HG03159 (cell line): ENCODE measurements at regions not wholly inside any gene's neighbourhood (a gene's known extent, or its start where the extent isn't known, plus 50 kb on each side); places are given as distances from the start of the nearest gene placed in this dataset.
A peak's percentile ranks its signal among the peaks of the same experiment; 100 is the strongest.

Experiments
- ATAC-seq: cut with Tn5 transposase; IDR thresholded peaks from one replicate; pipeline ENCODE4 v1.9.1; 2021; ENCODE audit warnings: mild to moderate bottlenecking, moderate library complexity; ENCODE audit not compliant: unreplicated experiment

DNA sequence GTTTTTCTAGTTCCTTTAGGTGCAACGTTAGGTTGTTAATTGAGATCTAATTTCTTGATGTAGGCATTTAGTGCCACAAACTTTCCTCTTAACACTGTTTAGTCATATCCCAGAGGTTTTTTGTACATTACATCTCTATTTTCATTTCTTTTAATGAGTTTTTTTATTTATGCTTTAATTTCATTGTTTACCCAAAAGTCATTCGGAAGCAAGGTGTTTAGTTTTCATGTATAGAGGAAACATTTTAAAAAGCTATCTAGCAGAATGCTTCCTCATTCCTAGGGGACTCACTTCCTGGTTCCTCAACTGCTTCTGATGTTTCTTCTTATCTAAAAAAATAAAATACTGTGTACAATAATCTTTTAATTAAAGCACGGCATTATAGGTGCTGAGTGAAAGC is 307.2 kb upstream of the CAMK1G start:
- no peak for ATAC-seq

DNA sequence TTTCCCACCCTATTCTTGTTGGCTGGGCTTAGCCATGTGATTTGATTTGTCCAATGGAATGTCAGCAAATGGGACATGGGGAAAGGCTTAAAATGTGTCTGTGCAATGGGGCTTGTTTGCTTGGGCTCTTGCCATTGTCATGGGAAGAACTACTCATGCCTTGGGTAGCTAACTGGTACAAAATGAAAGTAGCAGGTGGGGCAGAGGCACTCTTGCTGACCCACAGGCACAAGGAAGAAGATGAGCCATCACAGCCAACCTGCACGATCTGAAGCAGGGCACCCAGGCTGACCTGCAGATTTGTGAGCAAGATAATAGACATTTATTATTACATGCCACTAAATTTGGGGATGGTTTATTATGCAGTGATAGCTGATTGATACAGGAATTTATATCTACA is 305.9 kb upstream of the CAMK1G start:
- no peak for ATAC-seq

DNA sequence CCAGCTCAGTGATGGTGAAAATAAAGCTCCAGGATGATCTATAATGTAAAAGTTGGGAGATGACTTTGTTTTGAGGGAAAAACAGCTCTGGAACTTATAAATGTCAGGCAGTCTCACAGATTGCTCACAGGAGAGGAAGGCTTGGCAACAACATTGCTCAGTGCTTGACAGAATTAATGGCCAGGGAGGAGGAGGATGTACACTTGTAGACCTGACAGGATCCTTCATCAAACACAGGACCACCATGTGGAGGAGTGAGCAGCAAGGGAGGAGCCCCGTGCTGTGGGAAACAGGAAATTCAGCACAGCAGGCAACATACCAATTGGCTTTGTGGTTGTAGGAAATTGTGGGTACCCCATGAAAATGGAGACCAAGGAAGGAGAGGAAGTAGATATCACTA is 291.8 kb upstream of the CAMK1G start:
- no peak for ATAC-seq

DNA sequence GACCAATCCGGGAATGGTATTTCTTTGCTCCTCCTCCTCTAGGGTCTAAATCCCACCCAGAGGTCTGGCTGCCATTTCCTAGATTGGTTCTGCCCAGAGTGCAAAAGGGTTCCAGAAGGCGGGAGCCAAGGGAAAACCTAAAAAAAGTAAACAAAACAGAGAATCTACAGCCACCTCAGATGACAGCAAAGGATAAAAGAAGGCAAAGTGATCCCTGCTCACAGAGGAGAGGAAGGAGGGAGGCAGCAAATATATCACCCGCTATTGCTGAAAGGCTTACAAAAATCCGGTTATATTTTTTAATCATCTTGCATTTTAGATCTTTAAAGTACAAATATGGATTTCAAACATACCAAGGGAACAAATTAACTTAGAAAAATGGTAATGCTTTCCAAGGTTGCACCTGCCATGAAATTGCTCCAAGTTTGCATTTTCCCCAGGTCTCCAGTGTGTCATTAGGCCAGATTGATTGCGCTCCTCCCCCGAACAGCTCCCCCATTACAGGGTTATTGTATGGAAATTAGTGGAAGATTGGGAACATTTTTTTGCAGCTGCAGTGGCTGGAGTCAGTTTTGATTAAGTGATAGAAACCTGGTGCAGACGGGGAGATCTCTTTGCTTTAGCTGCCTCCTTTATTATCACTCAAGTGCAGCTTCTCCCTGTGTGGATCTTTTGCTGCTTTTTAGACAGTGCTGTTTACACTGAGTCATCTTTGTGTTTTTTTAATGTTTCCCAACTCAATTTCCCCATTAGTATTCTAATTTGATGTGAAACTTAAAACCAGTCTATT is 280.5 kb upstream of the CAMK1G start:
- ATAC-seq: no peak

DNA sequence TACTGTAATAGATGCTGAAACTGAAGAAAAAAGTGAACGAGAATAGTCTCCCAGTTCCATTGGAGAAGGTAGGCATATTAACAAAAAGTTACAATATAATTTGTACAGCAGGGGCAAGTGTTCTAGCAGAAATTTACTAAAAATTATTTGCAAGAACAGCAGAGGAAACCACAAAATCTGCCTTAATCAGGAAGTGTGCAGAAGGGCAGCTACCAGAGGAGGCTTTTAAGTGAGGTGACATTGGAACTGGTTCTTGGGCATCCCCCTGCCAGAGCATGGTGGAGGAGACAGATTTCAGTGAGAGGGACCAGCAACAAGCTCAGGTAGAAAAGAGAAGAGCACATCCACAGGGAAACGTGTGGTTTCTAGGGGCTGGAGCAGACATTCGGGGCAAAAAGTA is 279.3 kb upstream of the CAMK1G start:
- no peak for ATAC-seq

DNA sequence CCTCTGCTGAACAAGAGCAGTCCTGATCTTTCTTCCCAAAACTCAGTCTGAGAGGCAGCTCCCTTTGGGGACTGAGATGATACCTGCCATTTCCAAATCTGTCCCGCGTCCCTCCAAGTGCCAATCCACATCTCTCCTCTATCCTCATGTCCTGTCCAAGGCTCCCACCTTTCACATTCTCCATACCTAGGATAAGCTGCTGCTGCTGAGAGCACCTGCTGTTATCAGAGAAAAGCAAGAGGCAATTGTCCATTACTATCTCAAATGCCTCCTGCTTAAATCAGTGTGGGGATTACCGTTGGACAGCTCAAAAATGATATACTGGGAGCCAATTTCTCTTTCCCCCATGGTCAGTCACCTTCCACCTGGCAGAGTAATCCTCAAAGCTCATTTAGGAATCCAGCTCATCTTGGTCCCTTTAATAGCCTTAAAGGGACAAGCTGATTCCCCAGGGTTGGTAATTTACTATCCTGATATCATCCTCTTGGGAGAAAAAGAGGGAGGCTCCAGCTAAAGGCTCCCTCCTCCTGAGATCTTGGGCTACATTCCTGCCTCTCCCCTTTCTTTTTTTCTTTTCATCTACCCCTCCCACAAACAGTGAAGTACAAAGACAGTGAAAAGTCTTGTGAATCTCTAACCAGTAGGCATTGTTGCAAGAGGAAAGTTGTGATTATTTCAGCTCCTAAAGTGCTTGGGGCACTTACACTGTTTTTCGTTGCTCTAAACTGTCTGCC is 278.1 kb upstream of the CAMK1G start:
- ATAC-seq: no peak

DNA sequence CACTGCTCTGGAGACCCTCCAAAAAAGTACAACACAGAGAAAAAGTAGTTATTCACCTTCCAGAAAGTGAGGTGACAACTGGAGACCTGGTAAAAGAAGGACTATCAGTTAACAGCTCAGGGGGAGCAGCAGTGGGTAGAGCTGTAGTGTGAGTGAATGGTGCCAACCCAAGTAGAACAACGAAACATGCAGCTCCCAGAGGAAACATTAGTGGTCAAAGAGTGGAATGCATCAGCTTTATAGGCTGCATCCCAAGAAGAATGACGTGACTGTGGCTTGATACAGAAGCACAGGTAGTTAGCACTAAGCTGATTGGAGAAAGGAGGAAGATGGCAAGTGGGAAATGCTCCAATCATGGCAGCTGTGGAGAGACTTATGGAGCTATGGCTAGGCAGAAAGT is 275.7 kb upstream of the CAMK1G start:
- no peak for ATAC-seq

DNA sequence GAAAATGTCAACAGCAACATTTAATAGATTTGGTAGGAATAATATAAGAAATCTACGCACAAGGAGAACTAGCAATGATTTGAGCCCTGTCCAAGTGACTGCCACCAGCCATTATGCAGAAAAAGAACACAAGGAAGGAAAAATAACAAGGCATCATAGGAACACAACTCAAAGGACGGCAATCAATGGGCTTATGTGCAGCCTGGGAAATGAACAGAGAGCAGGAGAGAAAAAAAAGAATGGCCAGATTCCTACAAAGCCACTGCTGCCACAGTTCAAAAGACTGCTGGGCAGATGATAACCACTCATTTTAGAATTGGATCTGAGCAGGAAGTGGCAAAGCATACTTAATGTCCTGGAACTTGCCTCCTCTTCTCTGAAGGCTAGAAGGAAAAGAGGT is 274.3 kb upstream of the CAMK1G start:
- ATAC-seq: no peak

DNA sequence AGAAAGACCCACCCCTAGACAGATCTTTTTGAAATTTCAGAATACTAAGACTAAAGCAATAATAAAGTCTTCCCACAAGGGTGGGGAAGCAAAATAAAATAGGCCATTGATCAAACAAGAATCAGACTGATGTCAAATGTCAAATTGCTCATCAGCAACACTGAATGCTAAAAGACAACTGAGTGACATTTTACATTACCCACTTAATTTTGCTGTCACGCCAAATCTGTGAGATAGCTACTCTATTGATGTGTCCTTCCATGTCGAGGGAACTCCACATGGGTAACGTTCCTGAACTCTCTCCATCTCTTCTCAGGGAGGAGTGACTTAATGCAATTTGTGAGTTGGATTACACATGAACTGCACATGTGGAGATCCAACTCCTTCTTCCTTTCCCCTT is 271.7 kb upstream of the CAMK1G start:
- ATAC-seq: no peak

DNA sequence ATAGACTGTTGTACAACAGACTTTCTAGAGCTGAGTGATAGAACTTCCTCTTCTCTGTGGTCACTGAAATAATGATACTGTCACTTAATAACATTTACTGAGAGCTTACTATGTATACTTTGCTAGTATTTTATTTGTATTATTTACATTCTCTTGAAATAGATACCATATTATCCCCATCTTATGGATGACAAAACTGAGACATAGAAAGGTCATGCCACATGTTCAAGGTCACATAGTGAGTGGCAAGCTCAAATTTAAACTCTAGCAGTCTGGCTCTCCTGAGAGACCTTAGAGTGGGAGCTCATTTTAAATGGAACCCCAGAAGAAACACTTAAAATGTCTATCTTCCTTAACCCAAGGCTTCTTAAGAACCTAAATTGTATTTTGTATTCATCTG is 266.6 kb upstream of the CAMK1G start:
- ATAC-seq: no peak

DNA sequence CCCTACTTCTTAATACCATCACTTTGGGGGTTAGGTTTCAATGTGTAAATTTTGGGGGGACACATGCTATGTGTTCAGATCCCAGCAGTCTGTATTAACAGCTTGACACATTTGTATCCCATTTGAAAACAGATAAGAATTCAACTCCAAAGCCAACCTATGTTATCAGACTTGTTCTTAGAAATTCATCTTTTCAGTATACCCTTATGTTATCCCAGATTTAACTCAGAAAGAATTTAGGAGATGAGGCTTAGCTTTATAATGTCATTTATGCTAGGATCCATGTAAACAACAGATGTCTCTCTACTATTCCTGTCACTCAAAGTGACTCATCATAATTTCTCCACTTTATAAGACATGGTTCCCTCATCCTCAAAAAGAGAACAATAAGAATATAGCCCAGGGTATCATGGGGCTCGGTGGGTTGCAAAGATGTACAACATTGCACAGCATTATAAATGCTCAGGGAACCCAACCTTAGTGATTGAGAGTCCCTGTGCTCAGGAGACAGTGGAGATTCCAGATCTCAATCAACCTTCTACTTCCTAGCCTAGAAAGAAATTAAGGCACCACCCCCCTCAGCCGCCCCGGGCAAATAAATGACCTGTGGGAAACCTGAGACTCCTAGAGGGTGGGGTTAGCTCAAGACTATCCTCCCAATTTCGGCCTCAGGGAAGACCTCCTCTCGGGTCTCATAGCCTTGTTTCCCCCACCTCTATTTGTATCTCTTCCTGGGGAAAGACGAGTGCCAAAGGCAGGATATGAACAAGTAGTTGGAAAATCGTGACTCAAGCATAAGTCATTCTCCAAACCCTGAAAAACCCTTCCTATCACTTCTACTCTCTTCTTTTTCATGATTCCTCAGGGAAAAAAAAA is 265.1 kb upstream of the CAMK1G start:
- no peak for ATAC-seq

DNA sequence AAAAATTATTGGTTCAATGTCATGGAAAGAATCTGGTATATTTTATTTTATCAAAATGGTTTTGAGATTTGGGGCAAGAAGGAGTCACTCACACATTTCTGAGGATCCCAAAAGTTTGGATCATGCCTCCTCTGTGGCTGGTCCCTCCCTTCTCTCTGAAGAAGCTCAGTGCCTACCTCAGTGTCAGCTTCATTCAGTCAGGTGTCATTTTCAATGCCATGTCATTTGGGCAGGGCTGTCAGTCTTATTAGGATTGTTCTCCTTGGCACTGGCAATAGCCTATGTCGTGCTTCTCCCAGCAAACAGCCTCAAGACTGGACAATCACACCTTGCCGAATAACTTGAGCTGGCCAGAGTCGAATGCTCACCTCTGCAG is 264.5 kb upstream of the CAMK1G start:
- no peak for ATAC-seq

DNA sequence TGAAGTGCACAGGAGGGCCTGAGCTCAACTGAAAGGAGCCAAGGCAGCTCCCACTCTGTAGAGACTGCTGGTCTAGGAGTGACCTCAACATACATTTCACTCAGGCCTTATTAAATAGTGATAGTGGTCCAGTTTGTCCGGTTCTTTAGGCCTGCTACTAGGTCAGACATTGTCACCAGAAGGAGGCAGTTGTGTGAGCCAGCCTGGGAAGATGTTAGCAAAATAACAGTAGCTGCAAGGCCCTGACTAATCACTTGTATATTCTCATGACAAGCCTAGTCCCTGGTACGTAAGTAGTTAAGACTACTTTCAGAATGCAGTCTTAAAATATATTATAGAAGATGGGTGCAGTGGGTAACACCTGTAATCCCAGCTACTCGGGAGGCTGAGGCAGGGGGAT is 264.0 kb upstream of the CAMK1G start:
- no peak for ATAC-seq

DNA sequence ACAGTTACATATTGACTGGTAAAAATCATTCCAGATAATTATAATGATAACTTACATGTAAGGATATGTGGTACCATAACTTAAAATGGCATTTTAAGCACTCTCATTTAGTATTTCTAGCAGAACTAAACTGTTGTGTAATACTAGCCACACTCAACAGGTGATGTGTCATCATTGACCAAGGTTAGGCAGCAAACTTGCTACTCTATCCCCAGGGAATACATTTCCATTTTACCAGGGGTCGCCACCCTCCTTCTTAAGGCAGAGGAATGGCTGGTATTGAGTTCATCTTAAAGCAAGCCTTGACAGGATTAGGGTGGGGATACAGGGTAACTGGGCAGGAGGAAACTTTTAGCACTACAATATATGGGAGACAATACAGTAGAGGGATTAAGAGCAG is 259.8 kb upstream of the CAMK1G start:
- ATAC-seq: no peak

DNA sequence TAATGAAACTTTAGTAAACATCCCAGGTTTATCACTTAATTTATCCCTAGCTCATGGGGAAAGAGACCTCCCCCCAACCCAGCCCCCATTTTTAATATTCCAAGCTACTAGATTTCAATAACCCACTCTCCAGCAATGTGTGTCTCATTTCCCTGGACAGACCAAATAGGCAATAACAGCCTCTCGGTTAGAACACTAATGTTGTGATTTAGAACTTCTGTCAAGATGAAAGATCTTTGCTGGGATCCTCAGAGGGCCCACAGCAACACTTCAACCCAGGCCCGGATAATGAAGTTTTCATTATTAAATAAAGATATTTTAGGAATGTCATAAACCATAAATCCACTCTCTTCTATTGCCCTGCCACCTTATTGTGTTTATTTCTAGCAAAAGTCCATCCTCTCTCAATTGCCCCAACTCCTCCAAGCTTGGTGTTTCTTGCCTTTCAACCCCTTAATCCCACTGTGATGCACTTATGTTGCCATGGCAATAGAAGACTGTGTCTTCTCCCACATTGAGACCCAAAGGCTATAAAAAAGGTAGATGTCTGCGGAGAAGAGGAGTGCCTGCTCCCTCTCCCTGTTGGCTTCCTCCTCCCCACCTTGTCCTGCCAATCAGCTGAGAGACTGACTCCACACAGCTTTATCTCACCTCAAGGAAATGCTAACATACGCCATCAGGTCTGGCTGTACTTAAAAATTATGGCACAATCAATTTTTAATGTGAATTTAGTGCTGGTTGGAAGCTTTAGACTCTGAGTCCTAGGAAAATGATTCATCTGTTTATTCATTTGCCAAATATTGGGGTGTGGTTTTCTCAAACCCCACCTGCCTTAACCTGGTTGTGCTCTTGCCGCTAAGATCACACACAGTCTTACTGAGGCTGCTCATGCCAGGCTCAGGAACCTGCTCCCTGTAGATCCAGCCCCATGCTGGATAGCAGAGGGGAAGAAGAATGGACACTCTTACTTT is 258.3 kb upstream of the CAMK1G start:
- ATAC-seq: no peak

DNA sequence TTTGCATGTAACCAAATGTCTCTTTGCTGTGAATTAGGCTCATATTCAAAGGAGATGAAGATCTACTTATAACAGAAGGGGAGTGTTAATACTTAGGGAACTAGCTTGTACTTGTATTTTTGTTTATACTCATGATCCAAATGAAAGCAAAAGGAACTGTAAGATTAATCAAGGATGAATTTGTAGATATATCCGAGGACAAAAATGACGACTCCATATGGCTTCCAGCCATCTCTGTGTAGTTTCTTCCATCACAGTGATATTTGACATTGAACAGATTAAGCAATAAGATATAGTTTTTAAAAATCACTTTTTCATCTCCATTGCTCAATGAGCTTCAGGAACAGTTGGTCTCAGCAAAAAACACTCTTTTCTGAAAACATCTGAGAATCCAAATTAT is 257.4 kb upstream of the CAMK1G start:
- no peak for ATAC-seq

DNA sequence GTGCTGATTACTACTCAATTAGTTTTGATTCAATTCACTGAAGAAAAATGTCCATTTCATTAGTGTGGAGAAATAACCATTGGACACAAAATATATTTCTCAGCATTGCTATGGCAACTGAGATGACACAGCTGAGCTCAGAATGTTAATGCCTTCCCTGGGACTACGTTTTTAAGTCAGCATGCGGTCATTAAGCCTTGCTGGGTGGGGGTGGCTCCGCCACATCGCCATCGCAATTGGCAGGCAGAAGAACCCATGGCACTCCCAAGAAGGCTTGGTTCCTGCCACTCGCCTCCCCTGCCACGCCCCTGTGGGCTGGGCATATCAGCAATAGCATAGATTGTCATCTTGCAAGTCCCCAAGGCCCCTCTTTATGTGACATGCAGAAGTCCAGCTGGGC is 256.7 kb upstream of the CAMK1G start:
- ATAC-seq: no peak

DNA sequence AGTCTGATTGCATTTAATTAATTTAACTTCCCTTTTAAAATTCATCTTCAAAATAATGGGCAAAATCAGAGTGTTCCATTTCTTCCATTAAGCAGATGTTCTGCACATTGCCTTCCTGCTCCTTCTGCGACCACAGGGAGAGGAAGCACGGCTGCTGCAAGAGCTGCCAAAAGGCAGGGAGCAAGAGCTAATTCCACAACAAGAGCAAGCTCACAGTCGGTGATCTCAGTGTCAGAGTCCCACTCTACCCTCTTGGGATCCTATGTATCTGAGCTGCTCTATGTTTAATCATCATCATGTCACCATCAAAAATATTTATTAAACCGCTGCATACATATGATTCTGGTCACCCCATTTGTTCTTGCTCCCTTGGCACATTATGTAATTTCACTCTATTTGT is 255.3 kb upstream of the CAMK1G start:
- no peak for ATAC-seq

DNA sequence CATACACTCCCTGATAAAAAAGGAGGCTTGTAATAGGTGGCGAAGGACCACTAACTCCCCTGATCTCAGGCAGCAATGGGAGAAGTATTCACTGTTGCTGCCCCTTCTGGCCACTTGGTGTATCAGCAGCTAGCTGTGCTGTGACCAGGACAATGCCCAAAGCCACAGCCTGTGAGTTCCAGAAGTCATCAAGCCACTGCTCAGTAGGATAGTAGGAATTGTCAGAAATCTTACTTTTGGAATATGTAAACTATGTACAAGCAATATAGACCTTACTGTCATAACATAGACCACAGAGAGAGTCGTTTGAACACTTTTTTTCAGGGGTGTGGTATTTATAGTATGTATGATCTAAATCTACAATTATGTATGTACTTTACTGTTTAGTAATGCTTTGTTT is 248.3 kb upstream of the CAMK1G start:
- ATAC-seq: peak; percentile 99

DNA sequence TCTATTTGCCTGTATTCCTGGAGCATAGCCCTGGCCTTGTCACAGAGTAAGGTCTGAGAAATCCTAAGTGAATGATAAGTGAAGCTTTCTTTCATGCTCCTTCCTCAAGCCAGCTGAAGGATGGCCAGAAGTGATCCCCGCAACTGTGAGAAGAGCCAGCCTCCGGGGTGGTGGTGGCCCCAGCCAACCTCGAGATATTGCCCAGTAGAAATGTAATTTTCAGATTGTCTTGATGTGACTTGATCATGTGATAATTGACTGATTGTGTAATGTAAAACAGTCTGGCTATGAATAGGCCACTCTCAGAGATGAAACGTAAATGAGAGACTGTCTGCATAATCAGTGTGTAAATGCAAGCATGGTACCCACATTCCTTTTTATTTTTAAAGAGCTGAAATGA is 242.4 kb upstream of the CAMK1G start:
- ATAC-seq: no peak
